ENCODE measurements at regions not wholly inside any gene's neighbourhood (a gene's known extent, or its start where the extent isn't known, plus 50 kb on each side); places are given as distances from the start of the nearest gene placed in this dataset.
"Not testable (repeated sequence)": the region's sequence is repeated elsewhere in the genome, so short reads cannot be mapped to it uniquely, and the experiment has no call there.

DNA sequence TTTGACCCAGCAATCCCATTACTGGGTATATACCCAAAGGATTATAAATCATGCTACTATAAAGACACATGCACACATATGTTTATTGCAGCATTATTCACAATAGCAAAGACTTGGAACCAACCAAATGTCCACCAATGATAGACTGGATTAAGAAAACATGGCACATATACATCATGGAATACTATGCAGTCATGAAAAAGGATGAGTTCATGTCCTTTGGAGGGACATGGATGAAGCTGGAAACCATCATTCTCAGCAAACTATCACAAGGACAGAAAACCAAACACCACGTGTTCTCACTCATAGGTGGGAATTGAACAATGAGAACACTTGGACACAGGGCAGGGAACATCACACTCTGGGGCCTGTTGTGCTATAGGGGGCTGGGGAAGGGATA lies 326.9 kb downstream of the INSIG2 start:
- H3K36me3 ChIP-seq (ENCODE audit: control insufficient read depth in 2 of 3, insufficient read depth in 3 of 3, low read length in 3 of 3); H3K9me3 ChIP-seq (ENCODE audit: control insufficient read depth in 2 of 3, low read length in 3 of 3); H3K27ac ChIP-seq (ENCODE audit: low read depth, low read length); H3K36me3 Mint-ChIP-seq; H3K4me3 Mint-ChIP-seq; ATAC-seq; H3K4me3 ChIP-seq (ENCODE audit: low read length); POLR2A ChIA-PET; DNase-seq; H3K27me3 ChIP-seq (ENCODE audit: control insufficient read depth in 2 of 2, insufficient read depth in 2 of 2, low read length in 2 of 2); intact Hi-C loops (cut with micrococcal nuclease); H3K4me1 Mint-ChIP-seq; H3K4me1 ChIP-seq (ENCODE audit: control insufficient read depth in 2 of 2, insufficient read depth in 2 of 2, low read length in 2 of 2); H3K27ac Mint-ChIP-seq; CTCF ChIA-PET: not testable (repeated sequence)
- Mint-ChIP-seq H3K27me3 (peaks cover 0 to 18% (median 15%) of the 10 kb centered on the region in 5 donors), H3K9me3 (peaks cover 0 to 30% (median 9%) of the 10 kb centered on the region in 11 donors)

DNA sequence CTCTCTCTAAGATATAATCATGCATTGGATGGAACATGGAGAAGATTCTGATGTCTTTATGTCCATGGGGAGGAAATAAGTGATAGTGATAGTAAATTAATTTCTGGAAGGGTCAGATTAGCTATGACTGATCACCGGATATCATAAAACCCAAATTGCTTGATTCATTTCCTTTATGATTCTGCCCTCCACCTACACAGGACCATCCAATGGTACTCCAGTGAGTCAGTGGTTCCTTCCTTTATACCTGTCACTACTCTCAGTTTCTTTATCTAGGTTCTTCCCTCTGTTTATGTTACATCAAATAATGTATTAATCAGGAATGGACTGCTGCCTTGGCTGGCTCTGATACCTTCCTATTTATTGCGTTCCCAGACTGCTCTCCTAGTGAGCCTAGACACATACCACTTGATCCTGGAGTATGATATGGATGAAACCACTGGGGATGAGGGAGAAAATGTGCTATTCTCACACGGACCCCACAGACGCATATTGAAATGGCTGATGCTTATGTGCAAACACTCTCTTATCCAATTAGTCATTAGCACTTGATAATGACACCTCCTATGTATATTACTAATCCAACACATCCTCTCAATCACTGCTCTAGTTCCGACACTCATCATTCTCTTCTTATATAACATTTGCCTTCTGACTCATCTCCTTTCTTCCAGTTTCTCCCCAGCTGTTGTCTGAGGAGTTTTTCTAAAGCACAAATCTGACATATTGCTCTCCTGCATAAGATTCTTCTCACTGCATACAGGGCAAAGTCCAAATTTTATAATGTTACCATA lies 315.6 kb downstream of the INSIG2 start:
- intact Hi-C loops (cut with micrococcal nuclease) = no loop called here
- ChIA-PET POLR2A (no interaction called here), CTCF (no interaction called here)
- Histone ChIP-seq H3K27me3 (ENCODE audit: control insufficient read depth in 2 of 2, insufficient read depth in 2 of 2, low read length in 2 of 2) (peaks cover 0 to 7% of the 10 kb centered on the region in 2 donors), H3K4me1 (ENCODE audit: control insufficient read depth in 2 of 2, insufficient read depth in 2 of 2, low read length in 2 of 2) (no peaks in the 10 kb centered on the region), H3K36me3 (ENCODE audit: control insufficient read depth in 2 of 3, insufficient read depth in 3 of 3, low read length in 3 of 3) (no peaks in the 10 kb centered on the region), H3K4me3 (ENCODE audit: low read length) (no peak overlapping the region), H3K9me3 (ENCODE audit: control insufficient read depth in 2 of 3, low read length in 3 of 3) (no peaks in the 10 kb centered on the region), H3K27ac (ENCODE audit: low read depth, low read length) (no peak overlapping the region)
- H3K27me3 Mint-ChIP-seq = peaks cover 7 to 47% (median 35%) of the 10 kb centered on the region in 5 donors
- DNase-seq = no peak
- H3K4me3 Mint-ChIP-seq = no peak overlapping the region
- H3K9me3 Mint-ChIP-seq = peaks cover 0 to 25% (median 8%) of the 10 kb centered on the region in 11 donors
- peaks cover 0 to 5% (median under 1%) of the 10 kb centered on the region in 5 donors for H3K36me3 Mint-ChIP-seq
- H3K4me1 Mint-ChIP-seq = no peaks in the 10 kb centered on the region
- no peak for ATAC-seq
- H3K27ac Mint-ChIP-seq = no peak overlapping the region

DNA sequence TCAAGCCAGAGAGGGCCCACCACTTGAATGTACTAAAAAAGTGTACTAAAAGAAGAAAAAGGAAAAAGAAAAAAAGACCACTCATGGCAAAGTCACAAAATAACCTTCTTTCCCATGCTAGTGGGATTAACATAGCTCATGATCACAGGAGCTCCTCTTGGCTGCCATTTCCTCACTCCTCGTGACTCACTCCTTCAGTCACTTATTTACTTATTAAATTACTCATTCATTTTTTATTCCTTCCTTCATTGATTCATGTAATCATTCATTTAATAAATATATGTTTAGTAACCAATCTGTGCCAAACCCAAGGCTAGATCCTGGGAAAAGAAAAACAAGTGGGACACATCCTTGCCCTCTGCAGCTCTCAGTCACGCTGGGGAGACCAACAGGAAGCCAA lies 300.5 kb downstream of the INSIG2 start:
- Mint-ChIP-seq H3K27ac (no peak overlapping the region), H3K4me1 (no peaks in the 10 kb centered on the region), H3K4me3 (no peak overlapping the region), H3K36me3 (peaks cover 0 to 4% (median 0%) of the 10 kb centered on the region in 5 donors), H3K9me3 (peaks cover 0 to 17% (median 4%) of the 10 kb centered on the region in 11 donors), H3K27me3 (peaks cover 0 to 17% (median 9%) of the 10 kb centered on the region in 5 donors)
- no peaks in the 10 kb centered on the region for H3K9me3 ChIP-seq (ENCODE audit: control insufficient read depth in 2 of 3, low read length in 3 of 3)
- intact Hi-C loops (cut with micrococcal nuclease) = no loop called here
- POLR2A ChIA-PET = no interaction called here
- H3K27me3 ChIP-seq (ENCODE audit: control insufficient read depth in 2 of 2, insufficient read depth in 2 of 2, low read length in 2 of 2) = no peaks in the 10 kb centered on the region
- ATAC-seq = no peak
- H3K4me3 ChIP-seq (ENCODE audit: low read length) = no peak overlapping the region
- H3K27ac ChIP-seq (ENCODE audit: low read depth, low read length) = no peak overlapping the region
- H3K4me1 ChIP-seq (ENCODE audit: control insufficient read depth in 2 of 2, insufficient read depth in 2 of 2, low read length in 2 of 2) = no peaks in the 10 kb centered on the region
- CTCF ChIA-PET = no interaction called here
- no peak for DNase-seq
- no peaks in the 10 kb centered on the region for H3K36me3 ChIP-seq (ENCODE audit: control insufficient read depth in 2 of 3, insufficient read depth in 3 of 3, low read length in 3 of 3)

DNA sequence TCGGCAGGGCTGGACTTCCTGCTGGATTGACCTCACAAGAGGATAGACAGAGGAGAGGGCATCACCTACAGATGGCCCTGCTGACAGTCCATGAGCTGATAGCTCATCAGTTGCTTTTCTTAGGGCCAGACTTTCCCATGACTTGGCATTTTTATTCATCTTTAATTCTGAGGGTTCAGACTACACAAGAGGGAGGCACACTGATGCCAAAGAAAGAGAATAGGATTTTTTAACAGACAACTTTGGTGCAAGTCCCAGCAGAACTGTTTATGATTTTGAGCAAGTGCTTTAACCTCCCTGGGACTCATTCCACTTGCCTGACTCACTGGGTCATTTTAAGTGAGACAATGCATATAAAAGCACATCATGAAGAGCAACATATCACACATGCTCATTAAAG lies 299.2 kb downstream of the INSIG2 start:
- ChIA-PET POLR2A (no interaction called here), CTCF (no interaction called here)
- Histone ChIP-seq H3K4me1 (ENCODE audit: control insufficient read depth in 2 of 2, insufficient read depth in 2 of 2, low read length in 2 of 2) (no peaks in the 10 kb centered on the region), H3K4me3 (ENCODE audit: low read length) (no peak overlapping the region), H3K27me3 (ENCODE audit: control insufficient read depth in 2 of 2, insufficient read depth in 2 of 2, low read length in 2 of 2) (no peaks in the 10 kb centered on the region), H3K27ac (ENCODE audit: low read depth, low read length) (no peak overlapping the region), H3K36me3 (ENCODE audit: control insufficient read depth in 2 of 3, insufficient read depth in 3 of 3, low read length in 3 of 3) (no peaks in the 10 kb centered on the region), H3K9me3 (ENCODE audit: control insufficient read depth in 2 of 3, low read length in 3 of 3) (no peaks in the 10 kb centered on the region)
- intact Hi-C loops (cut with micrococcal nuclease) = no loop called here
- H3K27me3 Mint-ChIP-seq = peaks cover 0 to 19% (median 7%) of the 10 kb centered on the region in 5 donors
- ATAC-seq (no peak), DNase-seq (no peak)
- peaks cover 0 to 17% (median 4%) of the 10 kb centered on the region in 11 donors for H3K9me3 Mint-ChIP-seq
- no peak overlapping the region for H3K4me3 Mint-ChIP-seq
- H3K4me1 Mint-ChIP-seq = no peaks in the 10 kb centered on the region
- no peak overlapping the region for H3K27ac Mint-ChIP-seq
- H3K36me3 Mint-ChIP-seq = peaks cover 0 to 4% (median 0%) of the 10 kb centered on the region in 5 donors

DNA sequence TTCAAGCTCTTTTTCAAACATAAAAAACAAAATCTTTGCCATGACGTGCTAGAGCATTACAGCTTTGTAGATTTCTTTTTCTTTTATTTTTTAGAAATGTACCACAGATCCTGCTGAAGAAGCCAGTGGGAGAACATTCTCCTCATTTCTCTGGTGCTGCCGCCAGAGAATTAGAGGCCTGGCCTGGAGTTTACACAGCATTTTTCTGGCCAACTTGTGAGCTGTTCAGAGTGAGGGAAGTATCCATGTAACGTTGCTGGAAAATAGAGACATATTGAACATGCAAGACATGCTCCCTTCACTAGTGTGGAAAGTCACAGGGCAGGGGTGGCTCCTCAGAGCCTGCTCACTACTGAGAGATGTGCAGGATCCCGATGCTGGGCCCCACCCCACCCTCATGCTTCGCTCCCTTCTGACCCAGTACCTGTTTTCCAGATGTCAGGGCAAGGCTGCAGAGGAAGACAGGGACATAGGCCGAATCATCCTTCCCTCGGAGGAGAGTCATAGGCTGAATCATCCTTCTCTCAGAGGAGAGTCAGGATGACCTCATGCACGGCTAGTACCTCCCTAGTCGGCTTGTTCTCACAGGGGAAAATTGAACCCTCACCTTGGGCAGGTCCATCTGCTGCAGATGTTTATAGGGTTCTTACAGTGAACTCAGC lies 298.5 kb downstream of the INSIG2 start:
- Histone ChIP-seq H3K27ac (ENCODE audit: low read depth, low read length) (no peak overlapping the region), H3K36me3 (ENCODE audit: control insufficient read depth in 2 of 3, insufficient read depth in 3 of 3, low read length in 3 of 3) (no peaks in the 10 kb centered on the region), H3K4me1 (ENCODE audit: control insufficient read depth in 2 of 2, insufficient read depth in 2 of 2, low read length in 2 of 2) (no peaks in the 10 kb centered on the region), H3K4me3 (ENCODE audit: low read length) (no peak overlapping the region), H3K9me3 (ENCODE audit: control insufficient read depth in 2 of 3, low read length in 3 of 3) (no peaks in the 10 kb centered on the region), H3K27me3 (ENCODE audit: control insufficient read depth in 2 of 2, insufficient read depth in 2 of 2, low read length in 2 of 2) (no peaks in the 10 kb centered on the region)
- no peak for DNase-seq
- no peak for ATAC-seq
- ChIA-PET POLR2A (no interaction called here), CTCF (no interaction called here)
- Mint-ChIP-seq H3K27ac (no peak overlapping the region), H3K4me3 (no peak overlapping the region), H3K36me3 (peaks cover 0 to 4% (median 0%) of the 10 kb centered on the region in 5 donors), H3K4me1 (no peaks in the 10 kb centered on the region), H3K9me3 (peaks cover 0 to 17% (median 4%) of the 10 kb centered on the region in 11 donors), H3K27me3 (peaks cover 0 to 21% (median 6%) of the 10 kb centered on the region in 5 donors)
- intact Hi-C loops (cut with micrococcal nuclease) = no loop called here

DNA sequence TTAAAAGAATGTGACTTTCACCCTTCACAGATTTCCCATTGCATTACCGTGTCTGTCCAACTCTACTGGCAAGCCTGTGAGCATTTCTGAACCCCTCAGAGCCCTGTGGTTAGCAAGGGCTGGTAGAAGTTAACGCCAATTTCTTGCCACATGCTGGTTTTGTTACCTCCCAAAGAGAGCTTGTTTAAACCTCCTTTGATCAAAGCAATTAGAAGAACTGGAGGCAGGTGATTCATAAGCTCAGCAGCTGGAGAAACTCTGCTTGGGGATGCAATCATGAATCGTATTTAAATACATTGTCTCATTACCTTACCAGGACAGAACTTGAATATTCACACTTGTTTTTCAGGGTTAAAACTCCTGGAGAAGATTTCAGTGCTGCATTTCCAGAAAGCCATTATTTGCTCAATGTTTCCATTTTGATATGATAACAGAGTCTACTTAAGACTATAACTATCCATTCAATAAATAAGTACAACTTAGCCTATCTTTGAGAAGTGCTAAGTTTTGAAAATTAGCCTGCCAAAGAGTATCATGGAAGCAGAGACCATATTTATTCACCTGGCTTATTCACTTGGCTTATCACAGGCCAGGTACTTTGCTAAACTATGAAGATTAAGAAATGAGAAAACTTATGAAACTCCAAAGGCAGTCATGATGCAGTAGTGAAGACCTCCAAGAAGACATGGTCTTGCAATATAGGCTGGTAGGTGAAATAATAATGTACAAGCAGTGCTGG lies 292.8 kb downstream of the INSIG2 start:
- H3K4me3 Mint-ChIP-seq = no peak overlapping the region
- H3K4me1 ChIP-seq (ENCODE audit: control insufficient read depth in 2 of 2, insufficient read depth in 2 of 2, low read length in 2 of 2) = no peaks in the 10 kb centered on the region
- H3K36me3 Mint-ChIP-seq = no peaks in the 10 kb centered on the region
- no peak overlapping the region for H3K27ac ChIP-seq (ENCODE audit: low read depth, low read length)
- DNase-seq (no peak), ATAC-seq (no peak)
- intact Hi-C loops (cut with micrococcal nuclease) = no loop called here
- H3K9me3 Mint-ChIP-seq = peaks cover 0 to 8% (median 0%) of the 10 kb centered on the region in 11 donors
- no peaks in the 10 kb centered on the region for H3K36me3 ChIP-seq (ENCODE audit: control insufficient read depth in 2 of 3, insufficient read depth in 3 of 3, low read length in 3 of 3)
- no peak overlapping the region for H3K4me3 ChIP-seq (ENCODE audit: low read length)
- H3K9me3 ChIP-seq (ENCODE audit: control insufficient read depth in 2 of 3, low read length in 3 of 3) = no peaks in the 10 kb centered on the region
- peaks cover 2 to 33% (median 14%) of the 10 kb centered on the region in 5 donors for H3K27me3 Mint-ChIP-seq
- ChIA-PET CTCF (no interaction called here), POLR2A (no interaction called here)
- H3K27ac Mint-ChIP-seq = no peak overlapping the region
- no peaks in the 10 kb centered on the region for H3K27me3 ChIP-seq (ENCODE audit: control insufficient read depth in 2 of 2, insufficient read depth in 2 of 2, low read length in 2 of 2)
- no peaks in the 10 kb centered on the region for H3K4me1 Mint-ChIP-seq

All from naive thymus-derived CD4-positive, alpha-beta T cell (primary cell).